PC-3 (cell line): ENCODE measurements at regions not wholly inside any gene's neighbourhood (a gene's known extent, or its start where the extent isn't known, plus 50 kb on each side); places are given as distances from the start of the nearest gene placed in this dataset.
"Not testable (repeated sequence)": the region's sequence is repeated elsewhere in the genome, so short reads cannot be mapped to it uniquely, and the experiment has no call there.

Source experiments
- ATAC-seq: fragments of 200-7000 bp; cut with Tn5 transposase; 2 replicates; pipeline ENCODE4 v1.9.1; 2020; ENCODE audit warnings: mild to moderate bottlenecking, moderate library complexity
- BruUV-seq: library from RNA; stranded (reverse); fragments of 400-500 nt; replicated peaks from 2 replicates; lab custom pipeline; 2021; lab: Mats Ljungman, UMichigan
- CTCF ChIA-PET: fragments of 300-600 bp; sonication (Branson Sonifier 250); formaldehyde crosslinking; loops from one replicate; lab custom pipeline; 2022; ENCODE audit warnings: antibody characterized with exemption; lab: Charles Lee
- POLR2A ChIA-PET: fragments of 300-600 bp; sonication (Branson Sonifier 250); formaldehyde crosslinking; loops from one replicate; lab custom pipeline; 2022; ENCODE audit warnings: antibody characterized with exemption; ENCODE audit not compliant: unreplicated experiment; lab: Charles Lee
- DNase-seq: peaks from one replicate; pipeline ENCODE4 v3.0.0-alpha.2; 2015
- H2AFZ ChIP-seq: fragments of 300-600 bp; sonication (generic); 2 replicates; pipeline ENCODE4 v1.6.0; 2016; ENCODE audit warnings: antibody characterized with exemption, low read length
- H3F3A ChIP-seq: fragments of 300-600 bp; sonication (generic); one replicate; pipeline ENCODE4 v1.6.0; 2017; ENCODE audit warnings: antibody characterized with exemption, low read length, control low read depth, mild to moderate bottlenecking; ENCODE audit not compliant: unreplicated experiment
- H3K27ac ChIP-seq: fragments of 300-600 bp; sonication (generic); 2 replicates; pipeline ENCODE4 v1.5.1; 2016; ENCODE audit warnings: mild to moderate bottlenecking, low read length
- H3K27me3 ChIP-seq: fragments of 300-600 bp; sonication (generic); 2 replicates; pipeline ENCODE4 v1.6.1; 2016; ENCODE audit warnings: low read length, mixed read lengths
- H3K36me3 ChIP-seq: fragments of 300-600 bp; sonication (generic); 2 replicates; pipeline ENCODE4 v1.6.1; 2016; ENCODE audit warnings: low read depth, mixed run types, low read length, mixed read lengths
- H3K4me1 ChIP-seq: fragments of 300-600 bp; sonication (generic); 2 replicates; pipeline ENCODE4 v1.5.1; 2016; ENCODE audit warnings: low read length; ENCODE audit not compliant: insufficient read depth
- H3K4me2 ChIP-seq: fragments of 300-600 bp; sonication (generic); 2 replicates; pipeline ENCODE4 v1.6.0; 2016; ENCODE audit warnings: low read length
- H3K4me3 ChIP-seq: fragments of 300-600 bp; sonication (generic); 2 replicates; pipeline ENCODE4 v1.5.1; 2016; ENCODE audit warnings: mild to moderate bottlenecking, low read length, mixed read lengths
- H3K79me2 ChIP-seq: fragments of 300-600 bp; sonication (generic); 2 replicates; pipeline ENCODE4 v1.6.1; 2017; ENCODE audit warnings: low read length, mixed read lengths
- H3K9ac ChIP-seq: fragments of 300-600 bp; sonication (generic); 2 replicates; pipeline ENCODE4 v1.6.0; 2016; ENCODE audit warnings: mild to moderate bottlenecking, low read length
- H3K9me2 ChIP-seq: fragments of 300-600 bp; sonication (generic); replicated peaks from 2 replicates; pipeline ENCODE4 v1.6.1; 2016; ENCODE audit warnings: mixed run types, low read length, mixed read lengths
- H3K9me3 ChIP-seq: fragments of 300-600 bp; sonication (generic); 2 replicates; pipeline ENCODE4 v1.6.1; 2016; ENCODE audit warnings: low read length, mixed read lengths
- H4K20me1 ChIP-seq: fragments of 300-600 bp; sonication (generic); 2 replicates; pipeline ENCODE4 v1.6.1; 2016; ENCODE audit warnings: low read length, mixed read lengths
- EZH2 ChIP-seq: fragments of 300-600 bp; sonication (generic); IDR thresholded peaks from one replicate; pipeline ENCODE4 v1.6.1; 2017; ENCODE audit warnings: antibody characterized with exemption, mild to moderate bottlenecking, low read length; ENCODE audit not compliant: unreplicated experiment
- EZH2phosphoT487 ChIP-seq: fragments of 300-600 bp; sonication (generic); IDR thresholded peaks from 2 replicates; pipeline ENCODE4 v1.6.1; 2018; ENCODE audit warnings: mild to moderate bottlenecking, antibody characterized with exemption, low read length, borderline replicate concordance
- intact Hi-C: fragments of 100-400 bp; cut with micrococcal nuclease; formaldehyde crosslinking; loops from 2 replicates; pipeline ENCODE4 v1.9.0; 2023
- TF ChIP-seq, protein P1 (sequence below): fragments of 300-600 bp; sonication (generic); conservative IDR thresholded peaks from 2 replicates; pipeline ENCODE4 v1.5.1; 2017; ENCODE audit warnings: antibody characterized with exemption, low read depth, mild to moderate bottlenecking, low read length

DNA sequence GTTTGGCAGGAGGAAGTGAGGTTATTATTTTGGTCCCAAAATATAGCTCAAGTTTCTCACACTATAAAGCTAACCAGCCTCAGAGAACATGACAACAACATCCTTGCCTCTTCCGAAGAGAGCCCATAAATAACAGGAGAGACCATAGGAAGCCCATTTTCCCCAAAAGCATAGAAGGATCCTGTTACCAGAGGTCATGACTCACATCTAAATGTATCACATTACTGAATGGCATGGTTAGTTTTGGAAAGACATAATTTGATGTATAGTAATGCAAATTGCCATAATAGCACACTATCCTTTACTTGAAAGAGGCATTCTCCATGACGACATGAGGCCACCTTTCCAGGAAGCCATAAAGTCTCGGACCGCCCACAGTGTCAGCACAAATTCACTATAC is 238.8 kb upstream of the GRIA3 start:
- intact Hi-C loops, result no loop called here
- H3K4me3 ChIP-seq, result no peak overlapping the region
- H3K4me2 ChIP-seq, result no peak overlapping the region
- H2AFZ ChIP-seq, result no peak overlapping the region
- BruUV-seq, result no TSS peak
- H4K20me1 ChIP-seq, result no peaks in the 10 kb centered on the region
- DNase-seq (peak; percentile 16), ATAC-seq (no peak)
- no peaks in the 10 kb centered on the region for H3F3A ChIP-seq
- H3K27ac ChIP-seq, result no peak overlapping the region
- H3K36me3 ChIP-seq, result no peaks in the 10 kb centered on the region
- H3K4me1 ChIP-seq, result no peaks in the 10 kb centered on the region
- H3K9ac ChIP-seq, result no peak overlapping the region
- 0 out of 2 replicates have a peak, but pooled peaks cover 4% of the 10 kb centered on the region for H3K9me3 ChIP-seq
- ChIA-PET POLR2A (no interaction called here), CTCF (no interaction called here)
- TF ChIP-seq EZH2 (no peak), EZH2phosphoT487 (no peak)
- TF ChIP-seq, protein P1, sequence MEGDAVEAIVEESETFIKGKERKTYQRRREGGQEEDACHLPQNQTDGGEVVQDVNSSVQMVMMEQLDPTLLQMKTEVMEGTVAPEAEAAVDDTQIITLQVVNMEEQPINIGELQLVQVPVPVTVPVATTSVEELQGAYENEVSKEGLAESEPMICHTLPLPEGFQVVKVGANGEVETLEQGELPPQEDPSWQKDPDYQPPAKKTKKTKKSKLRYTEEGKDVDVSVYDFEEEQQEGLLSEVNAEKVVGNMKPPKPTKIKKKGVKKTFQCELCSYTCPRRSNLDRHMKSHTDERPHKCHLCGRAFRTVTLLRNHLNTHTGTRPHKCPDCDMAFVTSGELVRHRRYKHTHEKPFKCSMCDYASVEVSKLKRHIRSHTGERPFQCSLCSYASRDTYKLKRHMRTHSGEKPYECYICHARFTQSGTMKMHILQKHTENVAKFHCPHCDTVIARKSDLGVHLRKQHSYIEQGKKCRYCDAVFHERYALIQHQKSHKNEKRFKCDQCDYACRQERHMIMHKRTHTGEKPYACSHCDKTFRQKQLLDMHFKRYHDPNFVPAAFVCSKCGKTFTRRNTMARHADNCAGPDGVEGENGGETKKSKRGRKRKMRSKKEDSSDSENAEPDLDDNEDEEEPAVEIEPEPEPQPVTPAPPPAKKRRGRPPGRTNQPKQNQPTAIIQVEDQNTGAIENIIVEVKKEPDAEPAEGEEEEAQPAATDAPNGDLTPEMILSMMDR, result no peak
- H3K9me2 ChIP-seq, result no peaks in the 10 kb centered on the region
- H3K27me3 ChIP-seq, result no peaks in the 10 kb centered on the region
- no peaks in the 10 kb centered on the region for H3K79me2 ChIP-seq

GRCh38 chrX:122972604-122973003 is 211.5 kb upstream of the GRIA3 start:
- no peak overlapping the region for H2AFZ ChIP-seq
- intact Hi-C loops, result no loop called here
- H3K9me3 ChIP-seq, result no peaks in the 10 kb centered on the region
- H3K27ac ChIP-seq, result no peak overlapping the region
- no peaks in the 10 kb centered on the region for H3K36me3 ChIP-seq
- H3K4me3 ChIP-seq, result no peak overlapping the region
- no peaks in the 10 kb centered on the region for H3K79me2 ChIP-seq
- BruUV-seq, result no TSS peak
- POLR2A ChIA-PET, result no interaction called here
- CTCF ChIA-PET, result no interaction called here
- no peaks in the 10 kb centered on the region for H3K27me3 ChIP-seq
- ATAC-seq, result no peak
- no peak overlapping the region for H3K9ac ChIP-seq
- H3F3A ChIP-seq, result no peaks in the 10 kb centered on the region
- H3K9me2 ChIP-seq, result no peaks in the 10 kb centered on the region
- H3K4me1 ChIP-seq, result no peaks in the 10 kb centered on the region
- no peaks in the 10 kb centered on the region for H4K20me1 ChIP-seq
- no peak overlapping the region for H3K4me2 ChIP-seq
- TF ChIP-seq, protein P1, result no peak
- TF ChIP-seq EZH2phosphoT487 (no peak), EZH2 (no peak)
- DNase-seq, result no peak

DNA sequence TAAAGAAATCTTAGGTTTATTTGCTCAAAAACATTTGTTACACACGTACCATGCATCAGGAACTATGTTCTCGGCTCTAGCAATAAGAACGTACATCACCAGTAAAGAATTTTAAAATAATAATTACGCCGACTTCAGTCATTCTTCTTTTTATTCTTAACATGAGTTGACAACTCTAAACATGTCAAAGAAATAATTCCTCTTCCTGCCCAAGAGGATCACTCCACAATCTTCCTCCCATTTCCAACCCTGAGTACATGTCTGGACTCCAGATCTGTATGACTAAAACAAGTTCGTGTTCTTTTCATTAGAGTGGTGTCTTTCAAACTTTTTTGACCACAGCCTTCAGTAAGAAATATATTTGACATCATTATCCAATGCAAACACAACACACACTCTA is 201.6 kb upstream of the GRIA3 start:
- intact Hi-C loops, result no loop called here
- BruUV-seq, result no TSS peak
- H3F3A ChIP-seq, result no peaks in the 10 kb centered on the region
- H3K4me2 ChIP-seq, result no peak overlapping the region
- H3K36me3 ChIP-seq, result no peaks in the 10 kb centered on the region
- POLR2A ChIA-PET, result no interaction called here
- H3K9me2 ChIP-seq, result no peaks in the 10 kb centered on the region
- CTCF ChIA-PET, result no interaction called here
- H3K4me1 ChIP-seq, result no peaks in the 10 kb centered on the region
- ATAC-seq, result no peak
- H4K20me1 ChIP-seq, result no peaks in the 10 kb centered on the region
- no peak overlapping the region for H3K4me3 ChIP-seq
- no peaks in the 10 kb centered on the region for H3K27me3 ChIP-seq
- TF ChIP-seq EZH2, result no peak
- no peak for TF ChIP-seq EZH2phosphoT487
- TF ChIP-seq, protein P1, result no peak
- H2AFZ ChIP-seq, result no peak overlapping the region
- no peaks in the 10 kb centered on the region for H3K9me3 ChIP-seq
- H3K27ac ChIP-seq, result no peak overlapping the region
- H3K9ac ChIP-seq, result no peak overlapping the region
- no peak for DNase-seq
- no peaks in the 10 kb centered on the region for H3K79me2 ChIP-seq

- H3F3A ChIP-seq, H2AFZ ChIP-seq, DNase-seq, H3K9ac ChIP-seq, H3K27me3 ChIP-seq, BruUV-seq, CTCF ChIA-PET, H4K20me1 ChIP-seq, ATAC-seq, H3K9me3 ChIP-seq, H3K9me2 ChIP-seq, H3K4me2 ChIP-seq, POLR2A ChIA-PET, H3K4me3 ChIP-seq, H3K27ac ChIP-seq, H3K79me2 ChIP-seq, H3K4me1 ChIP-seq, H3K36me3 ChIP-seq: not testable (repeated sequence)
- intact Hi-C loops, result loop anchor here (2.0 kb wide), 1 partner anchor 44 kb away; no protein-coding TSS in a partner anchor
These were observed 181.2 kb upstream of the GRIA3 start for GRCh38 chrX:123002844-123003243.
